CD1c-positive myeloid dendritic cell (primary cell): ENCODE measurements at regions not wholly inside any gene's neighbourhood (a gene's known extent, or its start where the extent isn't known, plus 50 kb on each side); places are given as distances from the start of the nearest gene placed in this dataset.

Source experiments
- DNase-seq: peaks from one replicate; pipeline ENCODE4 v3.0.0-alpha.2; 2016; ENCODE audit errors: extremely low spot score

- DNase-seq = no peak
Measured at GRCh38 chr17:73929860-73930430, 273.5 kb upstream of the RPL38 start.

GRCh38 chr17:73932216-73932749, 271.2 kb upstream of the RPL38 start:
- DNase-seq = no peak

- DNase-seq = no peak
Measured at GRCh38 chr17:73933164-73933766, 270.2 kb upstream of the RPL38 start.

- DNase-seq = no peak
Measured at GRCh38 chr17:73933871-73934270, 269.6 kb upstream of the RPL38 start.

GRCh38 chr17:73934696-73935095, 268.8 kb upstream of the RPL38 start:
- DNase-seq = no peak

GRCh38 chr17:73936908-73937627, 266.4 kb upstream of the RPL38 start:
- DNase-seq = no peak

- DNase-seq = no peak
Measured at GRCh38 chr17:73938706-73939105, 264.8 kb upstream of the RPL38 start.

GRCh38 chr17:73939806-73940205, 263.7 kb upstream of the RPL38 start:
- no peak for DNase-seq

GRCh38 chr17:73940511-73940910, 263.0 kb upstream of the RPL38 start:
- no peak for DNase-seq

- DNase-seq = no peak
Measured at GRCh38 chr17:73941919-73942530, 261.5 kb upstream of the RPL38 start.

- no peak for DNase-seq
Measured at GRCh38 chr17:73942703-73943415, 260.6 kb upstream of the RPL38 start.

GRCh38 chr17:73943416-73944110, 259.9 kb upstream of the RPL38 start:
- no peak for DNase-seq

GRCh38 chr17:73944366-73944765, 259.1 kb upstream of the RPL38 start:
- no peak for DNase-seq

- DNase-seq = no peak
Measured at GRCh38 chr17:73947281-73947965, 256.1 kb upstream of the RPL38 start.

- no peak for DNase-seq
Measured at GRCh38 chr17:73947966-73948355, 255.5 kb upstream of the RPL38 start.

GRCh38 chr17:73949903-73950592, 253.4 kb upstream of the RPL38 start:
- no peak for DNase-seq

GRCh38 chr17:73950593-73950914, 252.9 kb upstream of the RPL38 start:
- no peak for DNase-seq

GRCh38 chr17:73952082-73952479, 251.4 kb upstream of the RPL38 start:
- DNase-seq = peak; percentile 20

- peak; percentile 54 for DNase-seq
Measured at GRCh38 chr17:73952480-73953205, 250.8 kb upstream of the RPL38 start.
